ENCODE measurements at regions not wholly inside any gene's neighbourhood (a gene's known extent, or its start where the extent isn't known, plus 50 kb on each side); places are given as distances from the start of the nearest gene placed in this dataset.

DNA sequence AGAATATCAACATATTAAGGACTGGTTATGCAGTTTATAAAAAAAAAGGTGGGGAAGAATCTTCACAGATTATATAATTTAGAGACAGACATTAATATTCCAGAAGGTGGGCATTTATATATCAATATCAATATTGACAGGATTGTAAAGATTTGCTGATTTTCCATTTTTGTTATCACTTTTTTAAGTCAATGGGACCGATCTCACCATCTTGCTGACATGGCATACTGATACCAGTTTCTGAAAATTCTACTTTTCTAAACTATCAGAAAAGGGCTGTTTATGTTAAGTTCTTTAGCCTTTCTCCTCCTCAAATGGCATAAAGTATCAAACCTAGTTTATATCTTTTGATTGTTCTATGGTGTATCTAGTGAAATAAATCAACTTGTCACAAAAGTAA, 344.1 kb upstream of the SOX5 start:
- dilution Hi-C loops (cut with MboI; ENCODE audit: extremely low pct_ligation_motif_present, low sequenced_read_pairs) = no loop called here
- H3K27ac ChIP-seq (ENCODE audit: insufficient read depth, low read depth, low read length) = no peak overlapping the region

DNA sequence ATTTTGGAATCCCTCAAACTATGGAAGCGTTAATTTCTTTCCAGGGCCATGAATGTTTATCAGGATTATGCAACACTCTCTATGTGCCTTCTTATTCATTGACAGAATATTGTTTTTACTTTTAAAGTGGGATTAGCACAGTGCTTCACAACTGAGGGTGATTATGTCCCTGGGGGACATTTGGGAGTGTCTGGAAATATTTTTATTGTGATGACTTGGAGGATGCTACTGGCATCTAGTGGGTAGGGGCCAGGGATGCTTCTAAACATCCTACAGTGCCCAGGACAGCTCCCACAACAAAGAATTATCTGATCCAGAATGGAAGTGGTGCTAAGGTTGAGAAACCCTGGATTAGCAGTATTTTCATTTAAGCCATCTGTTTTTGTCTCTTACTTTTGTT, 338.5 kb upstream of the SOX5 start:
- Histone ChIP-seq H3K9me1 (replicated peaks; ENCODE audit: control insufficient read depth, extremely low read depth, insufficient read depth, low read length) (no peaks in the 10 kb centered on the region), H3K9ac (replicated peaks; ENCODE audit: extremely low read depth, insufficient read depth, low read length) (no peak overlapping the region), H3K9me3 (replicated peaks; ENCODE audit: control insufficient read depth, insufficient read depth, low read length) (no peaks in the 10 kb centered on the region), H3K36me3 (ENCODE audit: control insufficient read depth in 2 of 2, extremely low read depth in 1 of 2, insufficient read depth in 2 of 2, low read length in 2 of 2) (no peaks in the 10 kb centered on the region), H3K27ac (ENCODE audit: insufficient read depth, low read depth, low read length) (no peak overlapping the region), H3K4me3 (replicated peaks in 1 of 3; ENCODE audit: insufficient read depth in 1 of 3, low read depth in 1 of 3, low read length in 3 of 3) (no peak overlapping the region), H3K4me1 (ENCODE audit: control insufficient read depth, extremely low read depth, insufficient read depth, low read length) (no peaks in the 10 kb centered on the region), H3K79me2 (ENCODE audit: control insufficient read depth, insufficient read depth, low read length) (no peaks in the 10 kb centered on the region), H2AFZ (ENCODE audit: low read depth, low read length) (no peak overlapping the region), H3K4me2 (ENCODE audit: insufficient read depth, low read length) (no peak overlapping the region), H4K20me1 (replicated peaks; ENCODE audit: control insufficient read depth, extremely low read depth, insufficient read depth, low read length) (no peaks in the 10 kb centered on the region), H3K27me3 (ENCODE audit: control insufficient read depth in 2 of 2, insufficient read depth in 2 of 2, low read length in 2 of 2) (no peaks in the 10 kb centered on the region)
- no peak for FAIRE-seq
- BruUV-seq (replicated peaks) = no TSS peak
- no peak for DNase-seq (ENCODE audit: low read depth, low spot score)
- intact Hi-C loops (cut with micrococcal nuclease) = no loop called here
- dilution Hi-C loops (cut with MboI; ENCODE audit: extremely low pct_ligation_motif_present, low sequenced_read_pairs) = no loop called here
- TF ChIP-seq POLR2AphosphoS5 (IDR thresholded peaks at IDR 0.05; ENCODE audit: insufficient read depth, low read depth, low read length) = no peak
- TF ChIP-seq GATA2 (IDR thresholded peaks at IDR 0.05; ENCODE audit: insufficient read depth, insufficient read length, low read depth, low read length) = no peak
- TF ChIP-seq JUN (IDR thresholded peaks at IDR 0.05; ENCODE audit: borderline replicate concordance, insufficient read depth, insufficient read length, low read depth) = no peak
- TF ChIP-seq FOS (IDR thresholded peaks at IDR 0.05; ENCODE audit: borderline replicate concordance, insufficient read depth, low read length) = no peak
- TF ChIP-seq, protein P1, sequence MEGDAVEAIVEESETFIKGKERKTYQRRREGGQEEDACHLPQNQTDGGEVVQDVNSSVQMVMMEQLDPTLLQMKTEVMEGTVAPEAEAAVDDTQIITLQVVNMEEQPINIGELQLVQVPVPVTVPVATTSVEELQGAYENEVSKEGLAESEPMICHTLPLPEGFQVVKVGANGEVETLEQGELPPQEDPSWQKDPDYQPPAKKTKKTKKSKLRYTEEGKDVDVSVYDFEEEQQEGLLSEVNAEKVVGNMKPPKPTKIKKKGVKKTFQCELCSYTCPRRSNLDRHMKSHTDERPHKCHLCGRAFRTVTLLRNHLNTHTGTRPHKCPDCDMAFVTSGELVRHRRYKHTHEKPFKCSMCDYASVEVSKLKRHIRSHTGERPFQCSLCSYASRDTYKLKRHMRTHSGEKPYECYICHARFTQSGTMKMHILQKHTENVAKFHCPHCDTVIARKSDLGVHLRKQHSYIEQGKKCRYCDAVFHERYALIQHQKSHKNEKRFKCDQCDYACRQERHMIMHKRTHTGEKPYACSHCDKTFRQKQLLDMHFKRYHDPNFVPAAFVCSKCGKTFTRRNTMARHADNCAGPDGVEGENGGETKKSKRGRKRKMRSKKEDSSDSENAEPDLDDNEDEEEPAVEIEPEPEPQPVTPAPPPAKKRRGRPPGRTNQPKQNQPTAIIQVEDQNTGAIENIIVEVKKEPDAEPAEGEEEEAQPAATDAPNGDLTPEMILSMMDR (IDR thresholded peaks at IDR 0.05; ENCODE audit: extremely low read depth in 1 of 2, insufficient read depth in 1 of 2, low read depth in 1 of 2, low read length in 2 of 2) = no peak
- TF ChIP-seq, protein P2, sequence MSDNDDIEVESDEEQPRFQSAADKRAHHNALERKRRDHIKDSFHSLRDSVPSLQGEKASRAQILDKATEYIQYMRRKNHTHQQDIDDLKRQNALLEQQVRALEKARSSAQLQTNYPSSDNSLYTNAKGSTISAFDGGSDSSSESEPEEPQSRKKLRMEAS (IDR thresholded peaks at IDR 0.05; ENCODE audit: insufficient read depth, insufficient read length) = no peak
- TF ChIP-seq MYC (IDR thresholded peaks at IDR 0.05; ENCODE audit: low read depth, low read length) = no peak
- TF ChIP-seq EZH2 (IDR thresholded peaks at IDR 0.05; ENCODE audit: borderline replicate concordance, low read depth, low read length, severe bottlenecking) = no peak
- no peak for TF ChIP-seq POLR2A (IDR thresholded peaks at IDR 0.05; ENCODE audit: low read depth, low read length)
- CTCF ChIA-PET = no interaction called here
- POLR2A ChIA-PET = no interaction called here

More for the DNA sequence above, 344.1 kb upstream of the SOX5 start:
- H3K4me1 ChIP-seq (ENCODE audit: control insufficient read depth, extremely low read depth, insufficient read depth, low read length) = no peaks in the 10 kb centered on the region
- no peaks in the 10 kb centered on the region for H4K20me1 ChIP-seq (replicated peaks; ENCODE audit: control insufficient read depth, extremely low read depth, insufficient read depth, low read length)
- no peaks in the 10 kb centered on the region for H3K79me2 ChIP-seq (ENCODE audit: control insufficient read depth, insufficient read depth, low read length)
- peaks cover 0 to 1% of the 10 kb centered on the region in 2 experiments for H3K27me3 ChIP-seq (ENCODE audit: control insufficient read depth in 2 of 2, insufficient read depth in 2 of 2, low read length in 2 of 2)
- H2AFZ ChIP-seq (ENCODE audit: low read depth, low read length) = no peak overlapping the region
- no peak overlapping the region for H3K4me3 ChIP-seq (replicated peaks in 1 of 3; ENCODE audit: insufficient read depth in 1 of 3, low read depth in 1 of 3, low read length in 3 of 3)
- DNase-seq (ENCODE audit: low read depth, low spot score) = no peak
- no peaks in the 10 kb centered on the region for H3K9me1 ChIP-seq (replicated peaks; ENCODE audit: control insufficient read depth, extremely low read depth, insufficient read depth, low read length)
- no peaks in the 10 kb centered on the region for H3K36me3 ChIP-seq (ENCODE audit: control insufficient read depth in 2 of 2, extremely low read depth in 1 of 2, insufficient read depth in 2 of 2, low read length in 2 of 2)
- FAIRE-seq = no peak
- intact Hi-C loops (cut with micrococcal nuclease) = no loop called here
- H3K9me3 ChIP-seq (replicated peaks; ENCODE audit: control insufficient read depth, insufficient read depth, low read length) = no peaks in the 10 kb centered on the region
- POLR2A ChIA-PET = no interaction called here
- TF ChIP-seq, protein P2 (IDR thresholded peaks at IDR 0.05; ENCODE audit: insufficient read depth, insufficient read length) = no peak
- TF ChIP-seq, protein P1 (IDR thresholded peaks at IDR 0.05; ENCODE audit: extremely low read depth in 1 of 2, insufficient read depth in 1 of 2, low read depth in 1 of 2, low read length in 2 of 2) = no peak
- no peak for TF ChIP-seq POLR2AphosphoS5 (IDR thresholded peaks at IDR 0.05; ENCODE audit: insufficient read depth, low read depth, low read length)
- CTCF ChIA-PET = no interaction called here
- BruUV-seq (replicated peaks) = no TSS peak
- H3K9ac ChIP-seq (replicated peaks; ENCODE audit: extremely low read depth, insufficient read depth, low read length) = no peak overlapping the region
- H3K4me2 ChIP-seq (ENCODE audit: insufficient read depth, low read length) = no peak overlapping the region
